ENCODE measurements at regions not wholly inside any gene's neighbourhood (a gene's known extent, or its start where the extent isn't known, plus 50 kb on each side); places are given as distances from the start of the nearest gene placed in this dataset.

GRCh38 chr4:161252520-161253141 is 911.2 kb downstream of the FSTL5 start:
- no peak for ATAC-seq
- WGBS, 2 donors = 40 to 54% methylated on average over 6 of the region's 6 CpGs
- Histone ChIP-seq H3K36me3 (no peaks in the 10 kb centered on the region), H3K4me3 (no peak overlapping the region), H3K4me1 (no peaks in the 10 kb centered on the region), H3K9me3 (peaks cover 0 to 52% (median 24%) of the 10 kb centered on the region in 11 donors), H3K27me3 (no peaks in the 10 kb centered on the region), H3K27ac (no peak overlapping the region)
- intact Hi-C loops (cut with DNase I) = loop anchor here in 1 of 10 donors (10.0 kb wide), 1 partner anchor 922 kb away; no protein-coding TSS in a partner anchor
- no peak for DNase-seq
- peak in 8 of 9 donors; percentile 20 to 61 (median 46) for TF ChIP-seq CTCF (IDR thresholded peaks at IDR 0.05)

GRCh38 chr4:161249779-161250440 is 913.9 kb downstream of the FSTL5 start:
- Histone ChIP-seq H3K9me3 (peaks cover 0 to 28% (median 1%) of the 10 kb centered on the region in 11 donors), H3K36me3 (no peaks in the 10 kb centered on the region), H3K27me3 (no peaks in the 10 kb centered on the region), H3K4me1 (no peaks in the 10 kb centered on the region), H3K4me3 (no peak overlapping the region), H3K27ac (no peak overlapping the region)
- 82 to 87% methylated on average over 8 of the region's 8 CpGs for WGBS, 2 donors
- ATAC-seq (no peak), DNase-seq (no peak)
- no peak for TF ChIP-seq CTCF (IDR thresholded peaks at IDR 0.05)
- intact Hi-C loops (cut with DNase I) = loop anchor here in 2 of 10 donors (1.0 to 10.0 kb wide), 2 partner anchors 27 to 925 kb away; no protein-coding TSS in a partner anchor

GRCh38 chr4:161248880-161249279 is 914.9 kb downstream of the FSTL5 start:
- Histone ChIP-seq H3K36me3 (no peaks in the 10 kb centered on the region), H3K9me3 (peaks cover 0 to 28% (median 0%) of the 10 kb centered on the region in 11 donors), H3K4me1 (no peaks in the 10 kb centered on the region), H3K27ac (no peak overlapping the region), H3K27me3 (no peaks in the 10 kb centered on the region), H3K4me3 (no peak overlapping the region)
- no peak for TF ChIP-seq CTCF (IDR thresholded peaks at IDR 0.05)
- intact Hi-C loops (cut with DNase I) = loop anchor here in 1 of 10 donors (1.0 kb wide), 1 partner anchor 28 kb away; no protein-coding TSS in a partner anchor
- ATAC-seq (no peak), DNase-seq (no peak)
- 93 to 96% methylated on average over 3 of the region's 3 CpGs for WGBS, 2 donors

- H3K4me1 ChIP-seq = no peaks in the 10 kb centered on the region
- no peak for TF ChIP-seq CTCF (IDR thresholded peaks at IDR 0.05)
- DNase-seq (no peak), ATAC-seq (no peak)
- H3K27ac ChIP-seq = no peak overlapping the region
- H3K27me3 ChIP-seq = no peaks in the 10 kb centered on the region
- no peak overlapping the region for H3K4me3 ChIP-seq
- peaks cover 0 to 25% (median 0%) of the 10 kb centered on the region in 11 donors for H3K9me3 ChIP-seq
- H3K36me3 ChIP-seq = no peaks in the 10 kb centered on the region
- 38 to 55% methylated on average over 1 of the region's 1 CpG for WGBS, 2 donors
- intact Hi-C loops (cut with DNase I) = no loop called here
Measured at GRCh38 chr4:161247831-161248230, 916.0 kb downstream of the FSTL5 start.
